GM18858 (cell line): ENCODE measurements at regions not wholly inside any gene's neighbourhood (a gene's known extent, or its start where the extent isn't known, plus 50 kb on each side); places are given as distances from the start of the nearest gene placed in this dataset.

ENCODE experiments used
- ATAC-seq: cut with Tn5 transposase; IDR thresholded peaks from one replicate; pipeline ENCODE4 v1.9.1; 2021; ENCODE audit not compliant: unreplicated experiment

DNA sequence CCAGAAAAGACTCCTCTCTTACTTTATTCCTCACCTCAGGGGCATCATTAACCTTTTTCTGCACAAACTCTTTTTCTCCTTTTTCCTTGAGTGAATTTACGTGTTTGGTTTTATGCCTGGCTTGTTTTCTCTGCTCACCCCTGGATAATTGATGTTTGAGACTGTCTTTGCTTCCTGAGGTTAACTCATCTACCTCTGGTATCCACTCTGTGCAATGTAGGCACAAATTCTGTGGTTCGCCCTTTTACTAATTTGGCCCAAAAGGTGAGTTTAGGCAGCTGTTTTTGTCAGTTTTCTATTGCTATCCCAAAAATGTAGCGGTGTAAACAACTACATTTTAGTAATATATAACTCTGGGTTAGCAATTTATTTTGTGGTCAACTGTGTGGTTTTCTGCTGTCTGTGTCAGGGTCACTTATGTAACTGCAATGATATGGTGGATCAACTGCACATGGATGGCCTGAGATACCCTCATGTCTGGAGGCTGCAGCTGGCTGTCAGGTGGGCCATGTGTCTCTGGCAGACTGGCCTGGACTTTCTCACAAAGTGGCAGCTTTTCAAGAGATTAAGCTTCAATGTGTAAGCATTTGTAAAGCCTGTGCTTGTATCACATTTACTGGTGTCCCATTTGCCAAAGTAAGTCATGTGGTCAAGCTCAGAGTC, 329.7 kb downstream of the FSIP2 start:
- ATAC-seq: peak; percentile 40

DNA sequence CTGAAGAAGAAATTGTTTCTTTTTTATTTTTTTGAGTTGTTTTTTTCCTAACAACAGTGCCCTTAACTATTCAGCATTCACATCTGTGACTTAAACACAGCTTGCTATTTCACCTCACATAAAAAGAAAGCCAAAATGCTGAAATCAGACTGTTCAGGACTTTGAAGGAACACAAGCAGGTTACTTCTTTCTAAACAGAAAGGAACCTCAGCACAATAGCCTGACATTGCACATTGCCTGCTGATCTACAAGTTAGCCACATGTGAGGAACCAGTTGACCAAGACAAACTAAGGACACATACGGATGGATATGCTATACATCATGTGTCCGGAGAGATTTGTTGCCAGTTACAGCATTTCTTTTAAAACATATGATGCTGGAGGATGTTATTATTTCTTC, 331.1 kb downstream of the FSIP2 start:
- ATAC-seq: no peak

DNA sequence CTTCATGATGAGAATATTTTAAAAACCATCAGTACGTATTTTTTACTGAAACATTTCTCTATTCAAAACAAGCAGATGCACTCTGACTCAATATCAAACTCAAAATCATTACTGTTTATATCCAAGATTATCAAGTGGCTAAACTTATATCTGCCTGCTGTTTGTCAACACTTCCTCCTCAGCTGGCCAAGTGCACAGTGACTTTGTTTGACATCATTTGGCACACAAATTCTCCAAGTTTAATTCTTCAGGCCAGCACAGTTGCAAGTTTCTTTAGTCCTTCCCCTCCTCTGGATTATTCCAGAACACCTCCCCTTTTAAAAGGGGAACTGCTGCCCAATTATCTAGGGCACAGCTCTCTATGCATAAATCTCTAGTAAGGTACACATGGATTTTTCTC, 346.6 kb downstream of the FSIP2 start:
- no peak for ATAC-seq

DNA sequence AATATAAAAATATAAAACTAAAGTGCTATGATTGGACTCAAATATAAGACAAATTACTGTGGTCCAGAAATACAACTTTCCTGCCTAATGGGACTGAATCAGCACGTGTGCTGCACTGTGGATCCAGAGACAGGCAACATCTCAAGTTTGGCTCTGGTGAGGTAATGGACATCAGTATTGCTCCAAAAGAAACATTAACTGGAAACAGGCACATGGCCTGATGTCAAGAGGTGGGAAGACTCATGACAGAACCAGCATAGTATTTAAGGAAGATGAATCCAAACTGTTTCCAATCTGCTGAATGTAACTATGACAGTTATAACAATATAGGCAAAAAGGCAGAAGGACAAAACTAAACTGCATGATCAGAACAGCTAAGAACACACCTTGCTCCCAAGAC, 354.6 kb downstream of the FSIP2 start:
- ATAC-seq: no peak

DNA sequence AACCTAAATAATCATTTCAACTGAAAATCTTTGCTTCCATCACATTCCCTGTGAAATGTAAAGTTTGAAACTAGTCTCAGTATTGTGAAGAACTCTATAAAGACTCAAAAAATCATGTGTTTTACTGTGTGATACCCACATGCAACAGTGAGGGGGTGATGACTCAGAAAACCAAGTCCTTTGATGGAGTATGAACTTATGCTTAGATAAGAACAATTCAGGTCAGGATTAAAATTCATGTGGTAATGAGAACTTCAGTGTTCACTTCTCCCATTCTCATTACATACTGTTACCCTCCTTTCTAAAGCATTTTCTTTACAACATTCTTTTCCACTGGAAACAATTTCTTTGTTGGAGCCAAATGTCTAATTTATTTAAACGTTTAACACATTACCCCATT, 360.2 kb downstream of the FSIP2 start:
- ATAC-seq: no peak

DNA sequence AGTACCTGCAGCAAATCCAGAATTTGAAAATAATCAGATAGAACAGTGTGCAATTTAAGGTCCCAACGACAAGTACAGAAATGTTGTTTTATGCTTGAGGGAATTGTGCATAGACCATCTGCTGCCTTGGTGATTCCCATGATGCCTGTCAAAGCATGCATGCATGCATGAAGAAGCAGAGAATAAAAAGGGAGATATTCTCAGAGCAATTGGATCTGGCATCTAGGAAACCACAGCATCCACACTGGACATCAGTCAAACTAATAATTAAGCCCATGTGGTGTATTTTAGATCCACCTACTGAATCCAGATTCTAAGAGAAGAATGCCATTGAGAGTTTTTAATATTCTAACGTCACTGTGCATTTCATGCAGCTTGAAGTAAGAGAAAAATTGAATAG, 361.2 kb downstream of the FSIP2 start:
- no peak for ATAC-seq

DNA sequence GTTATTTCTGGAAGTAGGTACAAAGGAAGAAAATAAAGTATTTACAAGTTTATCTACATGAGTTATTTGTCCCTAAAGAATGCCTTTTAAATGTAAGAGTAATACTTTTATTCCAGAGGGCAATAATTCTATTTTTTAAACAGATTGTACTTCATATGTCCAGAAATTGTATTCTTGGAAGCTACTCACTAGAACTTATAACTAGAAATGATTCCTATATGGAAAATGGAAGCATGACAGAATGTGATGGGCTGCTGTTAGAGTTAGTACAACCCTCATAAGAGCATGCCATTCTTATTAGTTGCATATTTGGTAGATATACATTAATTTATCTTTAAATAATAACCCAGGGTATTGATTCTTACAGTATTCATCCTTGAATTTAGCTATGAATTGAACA, 362.0 kb downstream of the FSIP2 start:
- no peak for ATAC-seq

DNA sequence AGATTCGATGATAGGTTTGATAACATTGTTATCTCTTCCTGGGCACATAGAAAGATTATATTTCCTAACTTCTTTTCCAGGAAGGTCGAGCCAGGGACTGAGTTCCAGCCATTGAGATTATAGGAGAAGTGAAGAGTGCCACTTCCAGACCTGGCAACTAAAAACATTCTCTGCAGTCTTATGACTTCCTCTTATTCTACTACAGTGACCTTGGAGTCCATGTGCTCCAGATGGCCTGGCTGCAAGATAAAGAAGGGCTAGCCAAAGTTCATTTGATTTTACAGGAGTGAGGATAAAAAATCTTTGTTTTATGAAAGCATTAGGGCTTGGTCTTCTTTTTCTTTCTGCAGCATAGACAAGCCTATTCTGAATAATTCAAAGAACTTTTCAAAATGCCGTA, 363.0 kb downstream of the FSIP2 start:
- no peak for ATAC-seq

DNA sequence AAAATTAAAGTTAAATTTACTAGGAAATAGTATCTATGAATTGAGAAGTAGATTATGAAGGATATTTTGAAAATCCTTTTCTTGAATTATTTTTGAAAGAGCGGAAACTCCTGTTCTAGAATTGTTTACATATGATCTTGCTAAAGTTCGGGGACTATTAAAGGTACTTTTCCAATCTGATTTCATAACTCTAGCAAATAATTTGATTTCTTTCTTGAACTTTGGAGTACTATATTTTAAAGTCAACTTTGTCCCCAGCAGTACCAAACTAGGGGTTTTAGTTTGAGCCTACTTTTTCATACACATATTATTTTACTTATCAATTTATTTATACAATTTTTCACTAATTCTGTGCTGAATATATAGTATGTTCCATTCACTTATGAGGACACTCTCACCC, 364.7 kb downstream of the FSIP2 start:
- no peak for ATAC-seq

DNA sequence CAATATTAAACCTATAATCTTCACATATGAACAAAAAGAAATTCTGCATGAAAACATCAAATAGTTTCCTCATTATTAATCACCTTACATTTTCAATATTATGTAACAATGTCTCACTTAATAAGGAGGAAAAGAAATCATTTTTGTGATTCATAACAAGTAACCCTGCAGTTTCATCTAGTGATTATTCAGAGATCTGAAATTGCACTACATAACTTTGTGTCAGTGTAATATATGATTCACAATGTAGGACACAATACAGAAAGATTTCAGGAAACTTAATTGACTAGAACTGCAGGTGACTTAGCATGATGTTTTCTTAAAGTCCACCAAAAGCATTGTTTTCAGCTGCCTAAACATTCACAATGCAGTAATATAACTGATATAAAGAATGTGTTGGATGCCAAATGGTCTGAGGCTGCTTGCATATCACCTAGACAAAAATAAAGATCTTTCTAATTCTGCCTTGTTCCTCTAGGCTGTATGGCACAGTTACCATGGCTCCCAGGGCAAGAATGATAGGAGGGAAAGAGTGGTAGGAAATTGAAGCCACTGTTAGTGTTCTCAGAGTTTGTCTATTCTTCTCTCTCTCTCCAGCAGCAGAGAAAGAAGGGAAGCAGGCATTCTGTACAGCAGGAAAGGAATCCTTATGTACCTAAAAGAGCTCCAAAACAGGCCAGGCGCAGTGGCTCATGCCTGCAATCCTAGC, 366.6 kb downstream of the FSIP2 start:
- ATAC-seq: no peak

DNA sequence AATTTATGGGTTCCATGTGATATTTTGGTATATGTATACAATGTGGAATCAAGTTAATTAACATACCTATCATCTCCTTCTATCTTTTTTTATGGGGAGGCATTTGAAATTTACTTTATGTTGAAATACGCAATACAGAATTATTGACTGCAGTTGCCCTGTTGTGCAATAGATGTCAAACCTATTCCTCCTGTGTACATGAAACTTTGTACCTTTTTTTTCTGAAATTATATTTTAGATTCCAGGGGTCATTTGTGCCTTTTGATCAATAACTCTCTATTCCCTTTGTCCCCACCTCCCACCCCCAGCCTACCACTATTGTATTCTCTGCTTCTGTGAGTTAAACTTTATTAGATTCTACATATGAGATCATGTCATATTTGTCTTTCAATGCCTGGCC, 369.9 kb downstream of the FSIP2 start:
- ATAC-seq: no peak

DNA sequence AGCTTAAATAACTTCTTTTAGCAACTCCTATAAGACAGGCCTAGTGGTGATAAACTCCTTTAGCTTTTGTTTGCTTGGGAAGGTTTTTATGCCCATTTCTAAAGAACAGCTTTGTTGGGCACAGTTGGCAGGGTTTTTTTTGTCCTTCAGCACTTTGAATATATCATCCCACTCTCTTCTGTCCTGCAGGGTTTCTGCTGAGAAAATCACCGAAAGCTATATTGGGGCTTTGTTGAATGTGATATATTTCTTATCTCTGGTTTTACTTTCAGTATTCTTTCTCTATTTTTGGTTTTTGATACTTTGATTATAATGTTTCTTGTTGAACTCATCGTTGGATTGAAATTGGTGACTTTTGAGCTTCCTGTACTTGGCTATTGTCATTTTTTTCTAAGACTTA, 372.8 kb upstream of the ZC3H15 start:
- no peak for ATAC-seq

DNA sequence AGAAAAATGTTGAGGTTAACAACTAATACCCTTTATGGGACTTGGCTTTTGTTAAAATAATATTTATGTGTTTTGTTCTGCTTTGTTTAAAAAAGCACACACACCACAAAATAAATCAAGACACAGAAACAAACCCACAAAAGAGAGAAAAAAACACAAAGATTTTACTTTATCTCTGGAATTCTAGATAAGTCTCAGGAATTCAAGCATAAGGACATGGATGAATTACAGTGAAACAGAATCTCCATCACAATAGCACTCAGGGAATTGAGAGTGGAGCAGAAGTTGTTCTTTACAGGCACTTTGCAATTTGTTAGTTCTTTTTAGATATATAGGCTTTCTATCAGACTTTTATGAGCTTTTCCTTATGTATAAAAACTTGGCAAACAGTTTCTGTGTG, 360.9 kb upstream of the ZC3H15 start:
- ATAC-seq: no peak

DNA sequence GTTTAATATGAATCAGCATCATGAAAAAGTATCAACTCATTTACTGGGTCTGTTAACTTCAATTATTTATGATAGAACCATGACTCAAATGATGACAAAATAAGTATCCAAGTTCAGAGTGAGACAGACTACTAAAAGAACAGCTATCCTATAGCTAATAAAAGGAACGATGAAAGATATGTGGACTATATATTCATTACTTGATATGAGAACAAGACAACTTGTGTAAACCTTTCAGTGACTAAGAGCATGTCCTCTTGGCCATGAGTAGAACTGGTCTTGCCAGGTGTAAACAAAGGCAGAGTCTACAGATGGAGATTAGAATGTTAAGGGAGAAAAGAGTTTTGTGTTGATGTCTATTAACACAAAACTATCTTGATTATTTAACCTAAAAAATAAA, 360.4 kb upstream of the ZC3H15 start:
- no peak for ATAC-seq

DNA sequence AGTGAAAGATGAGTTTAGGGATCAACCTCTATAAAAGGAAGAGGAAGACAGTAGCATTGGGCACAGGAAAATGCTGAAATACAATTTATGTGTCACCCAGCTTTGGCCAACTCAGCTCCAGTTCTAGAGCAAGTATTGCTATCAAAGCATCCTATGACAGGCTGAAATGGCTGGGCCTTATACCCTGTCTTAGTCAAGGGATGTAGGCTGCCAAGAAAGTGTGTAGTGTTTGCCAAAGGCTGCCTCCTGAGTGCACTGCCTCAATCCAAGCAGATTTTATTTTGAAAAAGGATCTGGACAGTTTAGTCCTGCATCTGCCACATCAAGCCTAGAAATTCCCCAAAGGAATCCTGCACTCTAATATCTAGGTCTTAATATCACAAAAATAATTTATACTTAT, 359.9 kb upstream of the ZC3H15 start:
- ATAC-seq: no peak

DNA sequence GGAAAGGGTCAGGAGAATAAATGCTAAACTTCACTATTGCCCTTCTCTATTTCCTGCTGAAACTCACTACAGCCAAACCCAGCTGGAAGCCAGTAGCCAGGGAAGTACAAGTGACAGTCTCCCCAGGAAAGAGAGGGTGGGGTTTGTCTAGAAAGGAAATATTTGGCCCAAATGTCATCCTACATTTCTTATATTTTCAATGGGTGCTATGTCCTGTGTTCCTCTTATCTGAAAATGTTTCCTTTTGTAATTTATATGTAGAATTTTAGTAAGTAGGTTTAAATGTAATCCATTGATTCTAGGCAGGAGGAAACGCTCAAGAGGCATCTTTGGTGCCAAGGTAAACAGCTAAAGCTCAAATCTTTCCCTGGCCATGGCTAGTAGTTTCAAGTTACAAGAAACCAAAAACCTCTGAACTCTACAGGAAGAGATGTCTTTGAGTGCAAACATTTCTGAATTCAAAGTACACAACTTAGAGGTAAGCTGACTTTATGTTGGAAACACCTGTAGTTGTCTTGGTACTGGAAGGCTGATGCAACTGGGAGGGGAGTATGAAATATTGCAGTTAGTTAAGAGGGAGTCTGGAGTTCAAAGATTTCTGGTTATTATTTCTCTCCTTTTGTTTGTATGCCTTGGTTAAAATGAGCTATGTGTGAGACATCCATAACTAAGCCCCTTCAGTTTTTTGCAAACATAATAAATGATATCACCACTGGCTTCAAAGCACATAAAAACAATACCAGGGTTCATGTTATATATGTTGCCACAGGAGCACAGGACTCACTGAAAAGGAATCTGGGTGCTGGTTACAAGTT, 356.1 kb upstream of the ZC3H15 start:
- no peak for ATAC-seq

DNA sequence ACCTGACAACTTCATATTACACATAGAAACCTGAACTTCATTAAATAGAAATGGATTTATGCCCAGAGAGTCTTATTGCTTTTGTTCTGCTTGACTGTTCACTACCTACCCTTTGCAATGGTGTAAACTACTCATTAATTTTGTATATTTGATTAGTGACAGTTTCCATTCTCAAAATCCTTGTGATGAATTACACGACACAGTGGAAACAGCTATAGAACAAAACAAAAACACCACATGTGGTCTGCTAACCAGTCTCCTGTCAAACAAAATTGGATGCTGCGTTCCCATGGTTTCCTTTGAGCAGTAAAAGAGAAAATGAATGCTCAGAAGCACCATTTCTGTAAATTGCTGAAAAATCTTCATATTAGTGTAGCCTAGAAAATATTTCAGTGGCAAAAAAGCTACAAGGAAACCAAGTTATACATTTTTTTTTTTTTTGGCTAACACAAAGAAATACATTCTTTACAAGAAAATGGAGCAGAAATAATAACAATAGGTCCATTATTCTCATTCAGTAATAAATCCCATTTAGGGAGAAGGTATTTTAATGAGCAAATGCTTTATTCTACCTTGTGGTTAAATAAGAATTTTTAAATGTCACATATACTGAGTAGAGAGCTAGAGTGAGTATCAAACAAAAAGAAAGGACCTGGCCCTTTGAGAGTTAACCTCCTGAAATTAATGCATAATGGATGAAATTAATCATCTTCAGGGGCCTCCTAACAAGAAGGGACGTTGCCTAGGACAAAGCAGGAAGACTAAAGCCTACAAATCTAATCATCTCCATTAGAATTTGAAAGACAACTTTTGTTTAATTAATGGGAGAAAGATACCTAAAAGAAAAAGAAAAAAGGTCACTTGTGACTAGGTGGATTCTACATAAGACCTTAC, 355.1 kb upstream of the ZC3H15 start:
- no peak for ATAC-seq

DNA sequence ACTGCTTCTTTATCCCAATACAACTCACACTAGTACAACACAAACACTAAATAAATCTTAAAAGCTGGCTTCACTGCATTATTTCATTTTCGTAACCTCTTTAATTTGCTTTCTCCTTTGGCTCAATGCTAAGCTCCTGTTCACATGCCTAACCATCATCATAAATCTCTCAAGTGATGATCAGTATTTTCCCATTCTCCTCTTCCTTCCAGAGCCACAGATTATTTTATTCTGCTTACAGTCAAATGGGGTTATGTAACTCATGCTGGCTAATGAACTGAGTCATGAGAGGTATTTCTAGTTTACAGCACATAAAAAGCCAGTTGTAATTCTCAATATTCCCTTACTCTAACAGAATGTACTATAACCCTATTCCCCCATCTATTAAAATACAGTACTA, 350.4 kb upstream of the ZC3H15 start:
- no peak for ATAC-seq

DNA sequence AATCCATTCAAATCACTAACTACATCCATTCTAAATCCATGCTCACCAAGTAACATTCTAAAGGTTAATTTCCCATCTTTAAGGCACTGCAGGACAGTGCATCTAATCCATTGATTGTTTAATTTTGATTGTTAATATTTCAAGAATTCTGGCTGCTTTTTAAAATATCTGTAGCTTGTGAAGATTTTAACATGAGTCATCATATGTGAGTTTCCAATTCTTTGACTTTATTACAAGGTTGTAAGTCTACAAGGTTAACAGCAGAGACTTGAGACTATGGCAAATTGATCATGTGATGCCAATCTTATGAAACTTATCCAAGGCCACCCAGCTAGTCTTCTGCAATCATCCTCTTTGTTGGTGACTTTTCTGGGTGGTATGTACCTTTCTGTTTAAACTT, 349.2 kb upstream of the ZC3H15 start:
- ATAC-seq: no peak

DNA sequence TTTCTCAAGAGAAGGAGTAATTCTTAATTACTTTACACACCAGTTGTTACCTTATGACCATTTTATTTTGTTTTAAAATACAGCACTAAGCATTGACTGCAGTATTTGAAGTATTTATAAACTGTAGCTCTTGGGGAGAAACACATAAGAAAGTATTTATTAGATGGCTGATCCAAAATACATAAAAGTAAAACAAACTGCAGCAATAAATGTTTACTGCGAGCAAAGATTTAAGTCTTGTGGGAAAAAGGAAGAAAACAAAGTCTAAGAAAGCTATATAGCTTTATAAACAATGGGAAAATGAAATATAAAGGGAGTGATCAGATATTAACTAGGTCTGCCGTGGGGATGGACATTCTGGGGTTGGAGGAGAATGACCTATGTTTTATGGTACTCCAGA, 347.2 kb upstream of the ZC3H15 start:
- no peak for ATAC-seq

DNA sequence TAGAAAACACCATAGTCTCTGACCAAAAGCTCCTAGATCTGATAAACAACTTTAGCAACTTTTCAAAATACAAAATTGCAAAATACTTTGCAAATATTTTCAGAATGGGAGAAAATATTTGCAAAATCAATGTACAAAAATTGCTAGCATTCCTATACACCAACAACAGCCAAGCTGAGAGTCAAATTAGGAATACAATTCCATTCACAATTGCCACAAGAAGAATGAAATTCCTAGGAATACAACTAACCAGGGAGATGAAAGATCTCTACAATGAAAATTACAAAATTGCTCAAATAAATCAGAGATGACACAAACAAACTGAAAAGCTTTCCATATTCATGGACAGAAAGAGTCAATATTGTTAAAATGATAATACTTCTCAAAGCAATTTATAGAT, 327.0 kb upstream of the ZC3H15 start:
- ATAC-seq: no peak
